ENCODE measurements at regions not wholly inside any gene's neighbourhood (a gene's known extent, or its start where the extent isn't known, plus 50 kb on each side); places are given as distances from the start of the nearest gene placed in this dataset.
"Not testable (repeated sequence)": the region's sequence is repeated elsewhere in the genome, so short reads cannot be mapped to it uniquely, and the experiment has no call there.

DNA sequence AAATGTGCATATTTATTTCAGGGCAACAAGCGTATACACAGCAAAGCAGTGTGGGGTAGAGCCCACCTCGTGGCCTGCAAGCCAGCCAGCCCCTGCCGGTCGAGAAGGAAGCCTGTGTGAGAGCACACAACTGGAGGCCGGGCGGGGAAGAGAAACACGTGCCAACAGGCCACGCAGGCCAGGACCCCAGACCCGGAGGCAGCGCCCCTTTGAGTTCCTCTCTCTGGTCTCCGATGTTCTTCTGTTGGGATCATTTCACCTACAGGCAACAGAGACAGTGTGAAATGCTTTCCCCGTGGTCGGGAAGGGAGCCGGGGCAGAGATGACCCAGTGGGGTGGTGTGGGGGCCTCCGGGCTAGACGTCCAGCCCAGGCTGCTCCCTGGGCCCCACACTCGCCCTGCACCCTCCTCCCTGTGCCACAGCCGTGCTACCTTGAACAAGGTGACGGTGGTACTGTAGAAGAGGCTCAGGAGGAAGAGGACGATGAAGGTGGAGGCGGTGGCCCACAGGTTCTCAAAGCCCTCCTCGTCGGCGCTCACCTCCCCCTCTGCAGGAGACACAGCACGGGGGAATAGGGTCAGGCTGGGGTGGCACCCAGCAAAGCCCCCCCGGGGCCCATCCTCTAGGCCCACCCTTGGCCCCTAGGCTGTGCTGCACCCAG, 325.5 kb downstream of the TMEM121 start:
- DNase-seq = no peak

DNA sequence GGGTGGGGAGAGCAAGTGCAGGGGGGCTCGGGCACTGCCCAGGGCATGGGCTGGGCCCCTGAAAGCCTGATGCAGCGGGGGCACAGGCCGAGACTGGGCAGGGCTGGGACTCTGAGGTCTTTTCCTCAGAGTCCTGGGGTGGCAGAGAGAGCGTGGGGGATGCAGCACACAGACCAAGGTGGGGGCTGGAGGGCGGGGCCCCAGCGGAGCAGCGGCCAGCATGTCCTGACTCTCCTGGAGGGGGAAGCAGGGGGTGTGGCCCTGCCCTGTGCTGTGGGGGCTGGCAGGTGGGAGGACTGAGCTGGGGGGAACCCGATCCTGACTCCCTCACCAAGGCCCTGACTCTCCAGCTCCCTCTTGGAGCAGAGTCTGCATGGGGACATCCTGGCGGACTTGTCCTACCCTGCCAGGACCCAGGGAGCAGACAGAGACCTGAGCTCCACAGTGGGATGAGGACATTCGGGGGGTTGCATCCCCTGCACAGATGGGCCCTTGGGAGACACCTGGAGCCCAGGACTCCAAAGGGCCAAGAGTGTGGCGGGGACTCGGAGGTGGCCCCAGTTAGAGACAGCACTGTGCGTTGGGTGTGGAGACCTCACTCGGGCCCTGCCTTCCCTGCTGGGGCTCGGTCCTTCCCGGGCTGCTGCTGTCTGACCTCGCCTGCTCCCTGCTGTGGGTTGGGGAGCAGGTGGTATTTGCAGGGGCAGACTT, 326.1 kb downstream of the TMEM121 start:
- DNase-seq = no peak

DNA sequence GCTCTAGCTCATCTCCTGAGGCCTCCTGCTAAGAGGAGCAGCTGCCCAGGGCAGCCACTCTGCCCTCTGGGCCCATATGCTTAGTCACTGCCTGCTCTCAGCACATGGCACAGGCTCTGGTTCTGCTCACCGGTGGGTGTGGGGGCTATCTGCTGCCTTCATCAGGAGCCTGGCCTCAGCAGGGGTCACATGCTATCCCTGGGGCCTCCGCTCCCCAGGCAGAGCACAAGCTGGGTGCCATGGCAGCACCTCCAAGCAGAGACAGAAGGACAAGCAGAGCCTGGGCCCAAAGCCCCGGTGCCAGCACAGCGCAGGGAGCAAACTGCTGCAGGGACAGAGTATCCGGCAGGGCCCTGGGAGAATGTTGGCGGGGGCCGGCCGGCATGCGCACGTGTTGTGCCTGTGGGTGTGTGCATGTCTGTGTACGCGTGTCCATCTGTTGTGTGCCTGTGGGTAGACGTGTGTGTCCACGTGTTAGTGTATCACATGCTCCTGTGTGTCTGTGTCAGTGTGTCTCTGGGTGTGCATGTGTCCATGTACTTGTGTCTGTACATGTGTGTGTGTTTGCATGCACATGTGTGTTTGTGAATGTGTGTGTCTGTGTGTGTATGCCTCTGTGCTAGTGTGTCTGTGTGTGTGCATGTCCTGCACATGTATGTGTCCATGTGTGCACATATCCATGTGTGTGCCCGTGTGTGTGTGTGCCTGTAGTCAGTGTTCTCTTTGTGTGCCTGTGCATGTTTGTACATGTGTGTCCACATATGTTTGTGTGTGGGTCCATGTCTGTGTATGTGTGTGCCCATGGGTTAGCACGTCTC, 326.9 kb downstream of the TMEM121 start:
- DNase-seq = no peak

DNA sequence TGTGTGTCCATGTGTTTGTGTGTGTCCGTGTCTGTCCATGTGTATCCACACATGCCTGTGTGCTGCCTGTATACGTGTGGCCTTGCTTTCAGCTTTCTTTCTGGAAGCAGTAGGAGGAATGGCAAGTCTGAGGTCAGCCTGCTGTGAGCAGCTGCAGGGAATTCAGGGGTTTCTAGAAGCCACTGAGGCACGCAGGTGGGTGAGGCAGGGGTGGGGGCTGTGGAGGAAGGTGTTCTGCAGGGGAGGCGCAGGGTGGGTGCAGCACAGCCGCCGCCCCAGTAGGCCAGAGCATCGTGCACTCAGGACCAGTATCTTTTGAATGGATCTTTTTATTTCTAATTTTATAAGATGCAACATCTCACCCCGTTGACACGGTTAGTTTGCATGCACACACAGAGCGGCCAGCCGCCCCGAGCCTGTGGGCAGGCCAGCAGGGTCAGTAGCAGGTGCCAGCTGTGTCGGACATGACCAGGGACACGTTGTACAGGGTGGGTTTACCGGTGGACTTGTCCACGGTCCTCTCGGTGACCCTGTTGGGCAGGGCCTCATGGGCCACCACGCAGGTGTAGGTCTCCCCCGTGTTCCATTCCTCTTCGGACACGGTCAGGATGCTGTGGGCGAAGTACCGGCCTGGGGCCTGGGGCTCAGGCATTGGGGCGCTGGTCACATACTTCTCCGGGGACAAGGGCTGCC, 327.7 kb downstream of the TMEM121 start:
- no peak for DNase-seq

DNA sequence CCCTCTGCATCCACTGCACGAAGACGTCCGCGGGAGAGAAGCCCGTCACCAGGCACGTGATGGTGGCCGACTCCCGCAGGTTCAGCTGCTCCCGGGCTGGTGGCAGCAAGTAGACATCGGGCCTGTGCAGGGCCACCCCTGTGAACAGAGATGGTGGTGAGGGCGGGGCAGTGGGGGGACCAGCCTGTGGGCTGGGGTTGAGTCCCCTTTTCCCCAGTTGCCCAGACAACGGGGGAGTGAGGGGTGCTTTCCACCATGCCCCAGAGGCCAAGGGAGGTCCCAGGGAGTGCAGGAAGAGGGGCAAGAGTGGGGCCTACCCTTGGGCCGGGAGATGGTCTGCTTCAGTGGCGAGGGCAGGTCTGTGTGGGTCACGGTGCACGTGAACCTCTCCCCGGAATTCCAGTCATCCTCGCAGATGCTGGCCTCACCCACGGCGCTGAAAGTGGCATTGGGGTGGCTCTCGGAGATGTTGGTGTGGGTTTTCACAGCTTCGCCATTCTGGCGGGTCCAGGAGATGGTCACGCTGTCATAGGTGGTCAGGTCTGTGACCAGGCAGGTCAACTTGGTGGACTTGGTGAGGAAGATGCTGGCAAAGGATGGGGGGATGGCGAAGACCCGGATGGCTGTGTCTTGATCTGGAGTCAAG, 328.3 kb downstream of the TMEM121 start:
- no peak for DNase-seq

DNA sequence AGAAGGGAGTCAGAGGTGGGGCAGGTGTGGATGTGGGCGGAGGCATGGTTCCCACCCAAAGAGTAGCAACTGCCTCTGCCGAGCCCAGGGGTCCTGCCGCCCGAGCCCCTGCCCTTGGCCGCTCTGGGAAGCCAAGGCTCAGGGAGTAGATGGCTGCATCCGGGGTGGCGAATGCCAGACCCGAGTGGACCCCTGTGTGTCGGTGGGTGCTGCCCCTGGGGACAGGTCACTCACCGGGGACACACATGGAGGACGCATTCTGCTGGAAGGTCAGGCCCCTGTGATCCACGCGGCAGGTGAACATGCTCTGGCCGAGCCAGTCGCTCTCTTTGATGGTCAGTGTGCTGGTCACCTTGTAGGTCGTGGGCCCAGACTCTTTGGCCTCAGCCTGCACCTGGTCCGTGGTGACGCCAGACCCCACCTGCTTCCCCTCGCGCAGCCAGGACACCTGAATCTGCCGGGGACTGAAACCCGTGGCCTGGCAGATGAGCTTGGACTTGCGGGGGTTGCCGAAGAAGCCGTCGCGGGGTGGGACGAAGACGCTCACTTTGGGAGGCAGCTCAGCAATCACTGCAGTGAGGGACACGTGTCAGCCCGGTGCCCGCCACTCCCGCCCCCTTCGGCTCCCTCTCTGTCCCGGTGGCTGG, 329.0 kb downstream of the TMEM121 start:
- DNase-seq = no peak

DNA sequence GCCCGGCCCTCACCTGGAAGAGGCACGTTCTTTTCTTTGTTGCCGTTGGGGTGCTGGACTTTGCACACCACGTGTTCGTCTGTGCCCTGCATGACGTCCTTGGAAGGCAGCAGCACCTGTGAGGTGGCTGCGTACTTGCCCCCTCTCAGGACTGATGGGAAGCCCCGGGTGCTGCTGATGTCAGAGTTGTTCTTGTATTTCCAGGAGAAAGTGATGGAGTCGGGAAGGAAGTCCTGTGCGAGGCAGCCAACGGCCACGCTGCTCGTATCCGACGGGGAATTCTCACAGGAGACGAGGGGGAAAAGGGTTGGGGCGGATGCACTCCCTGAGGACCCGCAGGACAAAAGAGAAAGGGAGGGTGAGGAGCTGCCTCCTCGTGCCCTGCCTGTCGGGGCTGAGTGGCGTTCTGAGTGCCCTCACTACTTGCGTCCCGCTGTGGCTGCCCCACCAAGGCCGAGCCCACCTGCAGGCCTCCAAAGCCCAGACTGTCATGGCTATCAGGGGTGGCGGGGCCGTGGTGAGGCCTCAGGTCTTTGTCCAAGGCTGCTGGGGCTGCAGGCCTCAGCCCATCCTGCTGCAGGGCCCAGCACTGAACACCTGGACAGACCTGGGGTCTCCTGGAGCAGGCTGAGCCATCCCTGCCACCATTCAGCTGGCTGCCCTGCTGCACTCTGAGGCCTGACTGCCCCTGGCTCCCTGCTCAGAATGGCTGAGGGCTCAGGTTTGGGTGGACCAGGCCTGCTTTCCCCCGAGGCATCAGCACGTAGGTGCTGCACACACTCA, 329.7 kb downstream of the TMEM121 start:
- DNase-seq = no peak

DNA sequence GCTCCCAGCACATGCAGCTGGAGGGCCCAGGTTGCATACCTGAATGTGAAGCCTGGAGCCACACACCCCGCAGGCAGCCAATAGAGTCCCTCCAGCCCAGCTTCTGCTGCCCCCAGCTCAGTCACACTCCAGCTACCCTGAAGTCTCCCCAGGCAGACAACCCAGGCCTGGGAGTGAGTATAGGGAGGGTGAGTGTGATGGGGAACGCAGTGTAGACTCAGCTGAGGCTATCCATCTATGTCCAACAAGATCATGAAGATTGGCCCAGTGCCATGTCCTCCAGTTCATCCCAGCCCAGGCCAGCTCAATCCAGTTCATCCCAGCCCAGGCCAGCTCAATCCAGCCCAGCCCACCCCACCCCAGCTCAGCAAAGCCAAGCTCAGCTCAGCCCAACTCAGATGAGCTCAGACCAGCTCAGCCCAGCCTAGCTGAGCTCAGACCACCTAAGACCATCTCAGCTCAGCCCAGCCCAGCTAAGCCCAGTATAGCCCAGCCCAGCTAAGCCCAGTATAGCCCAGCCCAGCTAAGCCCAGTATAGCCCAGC, 330.4 kb downstream of the TMEM121 start:
- DNase-seq = no peak

DNA sequence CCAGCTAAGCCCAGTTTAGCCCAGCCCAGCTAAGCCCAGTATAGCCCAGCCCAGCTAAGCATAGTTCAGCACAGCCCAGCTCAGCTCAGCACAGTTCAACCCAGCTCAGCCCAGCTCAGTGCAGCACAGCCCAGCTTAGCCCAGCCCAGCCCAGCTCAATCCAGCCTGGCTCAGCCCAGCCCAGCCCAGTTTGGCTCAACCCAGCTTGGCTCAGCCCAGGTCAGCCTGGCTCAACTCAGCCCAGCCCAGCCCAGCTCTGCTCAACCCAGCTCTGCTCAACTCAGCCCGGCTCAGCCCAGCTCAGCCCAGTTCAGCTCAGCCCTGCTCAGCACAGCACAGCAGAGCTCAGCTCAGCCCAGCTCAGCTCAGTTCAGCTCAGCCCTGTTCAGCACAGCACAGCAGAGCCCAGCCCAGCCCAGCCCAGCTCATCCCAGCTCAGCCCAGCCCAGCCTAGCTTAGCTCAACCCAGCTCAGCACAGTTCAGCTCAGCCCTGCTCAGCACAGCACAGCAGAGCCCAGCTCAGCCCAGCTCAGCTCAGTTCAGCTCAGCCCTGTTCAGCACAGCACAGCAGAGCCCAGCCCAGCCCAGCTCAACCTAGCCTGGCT, 330.9 kb downstream of the TMEM121 start:
- DNase-seq = no peak

DNA sequence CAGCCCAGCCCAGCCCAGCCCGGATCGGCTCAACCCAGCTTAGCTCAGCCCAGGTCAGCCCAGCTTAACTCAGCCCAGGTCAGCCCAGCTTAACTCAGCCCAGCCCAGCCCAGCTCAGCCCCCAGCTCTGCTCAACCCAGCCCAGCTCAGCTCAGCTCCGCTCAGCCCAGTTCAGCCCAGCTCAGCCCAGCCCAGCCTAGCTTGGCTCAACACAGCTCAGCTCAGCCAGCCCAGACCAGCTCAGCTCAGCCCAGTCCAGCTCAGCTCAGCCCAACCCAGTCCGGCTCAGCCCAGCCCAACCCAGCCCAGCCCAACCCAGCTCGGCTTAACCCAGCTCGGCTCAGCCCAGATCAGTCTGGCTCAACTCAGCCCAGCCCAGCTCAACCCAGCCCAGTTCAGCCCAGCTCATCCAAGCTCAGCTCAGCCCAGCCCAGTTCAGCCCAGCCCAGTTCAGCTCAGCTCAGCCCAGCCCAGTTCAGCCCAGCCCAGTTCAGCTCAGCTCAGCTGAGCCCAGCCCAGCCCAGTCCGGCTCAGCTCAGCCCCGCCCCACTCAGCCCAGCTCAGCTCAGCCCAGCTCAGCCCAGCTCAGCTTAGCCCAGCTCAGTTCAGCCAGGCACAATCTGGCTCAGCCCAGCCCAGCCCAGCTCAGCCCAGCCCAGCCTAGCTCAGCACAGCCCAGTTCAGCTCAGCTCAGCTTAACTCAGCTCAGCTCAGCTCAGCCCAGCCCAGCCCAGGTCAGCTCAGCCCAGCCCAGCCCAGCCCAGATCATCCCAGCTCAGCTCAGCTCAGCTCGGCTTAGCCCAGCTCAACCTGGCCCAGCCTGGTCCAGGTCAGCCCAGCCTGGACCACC, 331.7 kb downstream of the TMEM121 start:
- DNase-seq = no peak

DNA sequence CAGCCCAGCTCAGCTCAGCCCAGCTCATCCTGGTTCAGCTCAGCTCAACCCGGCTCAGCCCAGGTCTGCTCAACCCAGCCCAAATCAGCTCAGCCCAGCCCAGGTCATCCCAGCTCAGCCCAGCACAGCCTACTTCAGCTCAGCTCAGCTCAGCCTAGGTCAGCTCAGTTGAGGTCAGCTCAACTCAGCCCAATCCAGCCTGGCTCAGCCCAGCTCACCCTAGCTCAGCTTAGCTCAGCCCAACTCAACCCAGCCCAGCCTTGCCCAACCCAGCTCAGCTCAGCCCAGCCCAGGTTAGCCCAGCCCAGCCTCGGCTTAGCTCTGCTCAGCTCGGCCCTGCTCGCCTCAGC, 332.3 kb downstream of the TMEM121 start:
- DNase-seq = no peak

DNA sequence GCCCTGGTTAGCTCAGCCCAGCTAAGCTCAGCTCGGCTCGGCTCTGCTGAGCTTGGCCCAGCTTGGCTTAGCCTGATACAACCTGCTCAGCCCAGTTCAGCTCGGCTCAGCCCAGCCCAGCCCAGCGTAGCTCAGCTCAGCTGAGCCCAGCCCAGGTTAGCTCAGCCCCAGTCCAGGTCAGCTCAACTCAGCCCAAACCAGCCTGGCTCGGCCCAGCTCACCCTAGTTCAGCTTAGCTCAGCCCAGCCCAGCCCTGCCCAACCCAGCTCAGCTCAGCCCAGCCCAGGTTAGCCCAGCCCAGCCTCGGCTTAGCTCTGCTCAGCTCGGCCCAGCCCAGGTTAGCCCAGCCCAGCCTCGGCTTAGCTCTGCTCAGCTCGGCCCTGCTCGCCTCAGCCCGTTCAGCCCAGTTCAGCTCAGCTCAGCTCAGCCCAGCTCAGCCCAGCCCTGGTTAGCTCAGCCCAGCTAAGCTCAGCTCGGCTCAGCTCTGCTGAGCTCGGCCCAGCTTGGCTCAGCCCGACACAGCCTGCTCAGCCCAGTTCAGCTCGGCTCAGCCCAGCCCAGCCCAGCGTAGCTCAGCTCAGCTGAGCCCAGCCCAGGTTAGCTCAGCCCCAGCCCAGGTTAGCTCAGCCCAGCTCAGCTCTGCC, 332.8 kb downstream of the TMEM121 start:
- DNase-seq = not testable (repeated sequence)

DNA sequence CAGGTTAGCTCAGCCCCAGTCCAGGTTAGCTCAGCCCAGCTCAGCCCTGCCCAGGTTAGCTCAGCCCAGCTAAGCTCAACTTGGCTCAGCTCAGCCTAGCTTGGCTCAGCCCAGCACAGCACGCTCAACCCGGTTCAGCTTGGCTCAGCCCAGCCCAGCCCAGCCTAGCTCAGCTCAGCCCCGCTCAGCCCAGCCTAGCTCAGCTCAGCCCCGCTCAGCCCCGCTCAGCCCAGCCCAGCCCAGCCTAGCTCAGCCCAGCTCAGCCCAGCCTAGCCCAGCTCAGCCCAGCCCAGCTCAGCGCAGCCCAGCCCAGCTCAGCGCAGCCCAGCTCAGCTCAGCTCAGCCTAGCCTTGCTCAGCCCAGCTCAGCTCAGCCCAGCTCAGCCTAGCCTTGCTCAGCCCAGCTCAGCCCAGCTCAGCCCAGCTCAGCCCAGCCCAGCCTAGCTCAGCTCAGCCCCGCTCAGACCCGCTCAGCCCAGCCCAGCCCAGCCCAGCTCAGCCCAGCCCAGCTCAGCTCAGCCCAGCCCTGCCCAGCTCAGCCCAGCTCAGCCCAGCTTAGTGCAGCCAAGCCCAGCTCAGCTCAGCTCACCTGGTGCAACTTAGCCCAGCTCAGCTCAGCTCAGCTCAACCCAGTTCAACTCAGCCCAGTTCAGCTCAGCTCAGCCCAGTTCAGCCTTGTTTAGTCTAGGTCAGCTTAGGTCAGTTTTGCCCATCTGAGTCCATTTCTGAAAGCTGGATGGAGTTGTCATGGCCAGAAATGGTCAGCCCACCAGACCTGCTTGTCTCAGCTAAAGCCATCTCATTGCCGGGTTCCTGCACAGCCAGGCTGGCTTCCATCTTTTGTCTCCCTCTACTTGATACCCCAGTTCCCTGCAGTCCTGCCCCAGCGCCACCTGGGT, 333.6 kb downstream of the TMEM121 start:
- no peak for DNase-seq

DNA sequence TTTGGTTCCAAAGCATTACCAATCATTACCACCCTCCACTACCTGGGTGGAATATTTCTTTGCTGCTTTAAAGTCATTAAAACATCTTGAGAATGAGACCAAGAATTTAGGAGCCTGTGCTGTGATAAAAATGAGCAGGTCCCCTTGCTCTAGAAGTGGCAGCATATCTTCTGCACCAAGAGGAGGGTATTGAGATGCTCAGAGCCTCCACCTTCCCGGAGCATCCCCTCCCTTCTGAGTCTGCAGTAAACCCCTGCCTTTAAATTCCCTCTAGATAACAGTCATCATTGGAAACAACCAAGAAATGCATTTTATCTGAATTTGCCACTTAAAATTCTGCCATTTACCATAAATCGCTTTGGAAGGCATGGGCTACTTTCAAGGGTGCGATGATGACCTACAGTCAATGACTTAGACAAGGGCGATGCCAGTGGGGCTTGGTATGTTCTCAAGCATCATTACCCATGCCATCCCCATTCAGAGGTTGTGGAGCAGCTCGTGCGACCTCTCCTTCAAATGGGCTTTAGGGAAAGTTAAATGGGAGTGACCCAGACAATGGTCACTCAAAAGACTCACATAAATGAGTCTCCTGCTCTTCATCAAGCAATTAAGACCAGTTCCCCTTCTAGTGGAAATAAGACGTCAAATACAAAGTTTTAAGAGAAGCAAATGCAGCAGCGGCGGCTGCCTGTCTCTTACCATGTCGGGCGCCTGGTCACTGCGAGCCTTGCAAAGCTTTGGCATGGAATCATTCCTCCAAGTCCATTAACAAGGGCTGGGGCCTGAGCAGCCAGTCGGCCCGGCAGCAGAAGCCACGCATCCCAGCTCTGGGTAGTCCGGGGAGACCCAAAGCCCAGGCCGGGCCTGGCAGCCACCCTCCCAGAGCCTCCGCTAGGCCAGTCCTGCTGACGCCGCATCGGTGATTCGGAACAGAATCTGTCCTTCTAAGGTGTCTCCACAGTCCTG, 334.5 kb downstream of the TMEM121 start:
- DNase-seq = no peak

DNA sequence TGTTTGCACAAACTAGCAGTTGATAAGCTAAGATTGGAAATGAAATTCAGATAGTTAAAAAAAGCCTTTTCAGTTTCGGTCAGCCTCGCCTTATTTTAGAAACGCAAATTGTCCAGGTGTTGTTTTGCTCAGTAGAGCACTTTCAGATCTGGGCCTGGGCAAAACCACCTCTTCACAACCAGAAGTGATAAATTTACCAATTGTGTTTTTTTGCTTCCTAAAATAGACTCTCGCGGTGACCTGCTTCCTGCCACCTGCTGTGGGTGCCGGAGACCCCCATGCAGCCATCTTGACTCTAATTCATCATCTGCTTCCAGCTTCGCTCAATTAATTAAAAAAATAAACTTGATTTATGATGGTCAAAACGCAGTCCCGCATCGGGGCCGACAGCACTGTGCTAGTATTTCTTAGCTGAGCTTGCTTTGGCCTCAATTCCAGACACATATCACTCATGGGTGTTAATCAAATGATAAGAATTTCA, 335.6 kb downstream of the TMEM121 start:
- no peak for DNase-seq

DNA sequence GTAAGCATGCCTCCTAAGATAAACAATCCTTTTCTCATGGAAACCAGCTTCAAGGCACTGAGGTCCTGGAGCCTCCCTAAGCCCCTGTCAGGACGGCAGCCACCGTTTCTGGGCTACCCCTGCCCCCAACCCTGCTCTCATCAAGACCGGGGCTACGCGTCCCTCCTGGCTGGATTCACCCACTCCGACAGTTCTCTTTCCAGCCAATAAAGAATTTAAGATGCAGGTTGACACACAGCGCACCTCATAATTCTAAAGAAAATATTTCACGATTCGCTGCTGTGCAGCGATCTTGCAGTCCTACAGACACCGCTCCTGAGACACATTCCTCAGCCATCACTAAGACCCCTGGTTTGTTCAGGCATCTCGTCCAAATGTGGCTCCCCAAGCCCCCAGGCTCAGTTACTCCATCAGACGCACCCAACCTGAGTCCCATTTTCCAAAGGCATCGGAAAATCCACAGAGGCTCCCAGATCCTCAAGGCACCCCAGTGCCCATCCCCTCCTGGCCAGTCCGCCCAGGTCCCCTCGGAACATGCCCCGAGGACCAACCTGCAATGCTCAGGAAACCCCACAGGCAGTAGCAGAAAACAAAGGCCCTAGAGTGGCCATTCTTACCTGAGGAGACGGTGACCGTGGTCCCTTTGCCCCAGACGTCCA, 336.3 kb downstream of the TMEM121 start:
- no peak for DNase-seq
